ENCODE measurements at regions not wholly inside any gene's neighbourhood (a gene's known extent, or its start where the extent isn't known, plus 50 kb on each side); places are given as distances from the start of the nearest gene placed in this dataset.

DNA sequence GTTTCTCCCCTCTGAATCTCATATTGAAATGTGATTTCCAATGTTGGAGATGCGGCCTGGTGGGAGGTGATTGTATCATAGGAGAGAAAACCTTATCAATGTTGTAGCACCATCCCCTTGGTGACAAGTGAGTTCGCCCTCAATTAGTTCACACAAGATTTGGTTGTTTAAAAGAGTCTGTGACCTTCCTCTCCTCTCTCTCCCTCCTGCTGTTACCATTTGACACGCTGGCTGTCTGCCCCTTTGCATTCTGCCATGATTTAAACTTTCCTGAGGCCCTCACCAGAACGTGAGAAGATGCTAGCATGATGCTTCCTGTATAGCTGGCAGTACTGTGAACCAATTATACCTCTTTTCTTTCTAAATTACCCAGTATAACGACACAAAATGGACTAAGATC lies 730.9 kb upstream of the PRMT6 start:
- no peak for TF ChIP-seq EZH2 (IDR thresholded peaks at IDR 0.05; ENCODE audit: borderline replicate concordance, insufficient read depth, low read depth, low read length, poor library complexity, severe bottlenecking)
- TF ChIP-seq, protein P1, sequence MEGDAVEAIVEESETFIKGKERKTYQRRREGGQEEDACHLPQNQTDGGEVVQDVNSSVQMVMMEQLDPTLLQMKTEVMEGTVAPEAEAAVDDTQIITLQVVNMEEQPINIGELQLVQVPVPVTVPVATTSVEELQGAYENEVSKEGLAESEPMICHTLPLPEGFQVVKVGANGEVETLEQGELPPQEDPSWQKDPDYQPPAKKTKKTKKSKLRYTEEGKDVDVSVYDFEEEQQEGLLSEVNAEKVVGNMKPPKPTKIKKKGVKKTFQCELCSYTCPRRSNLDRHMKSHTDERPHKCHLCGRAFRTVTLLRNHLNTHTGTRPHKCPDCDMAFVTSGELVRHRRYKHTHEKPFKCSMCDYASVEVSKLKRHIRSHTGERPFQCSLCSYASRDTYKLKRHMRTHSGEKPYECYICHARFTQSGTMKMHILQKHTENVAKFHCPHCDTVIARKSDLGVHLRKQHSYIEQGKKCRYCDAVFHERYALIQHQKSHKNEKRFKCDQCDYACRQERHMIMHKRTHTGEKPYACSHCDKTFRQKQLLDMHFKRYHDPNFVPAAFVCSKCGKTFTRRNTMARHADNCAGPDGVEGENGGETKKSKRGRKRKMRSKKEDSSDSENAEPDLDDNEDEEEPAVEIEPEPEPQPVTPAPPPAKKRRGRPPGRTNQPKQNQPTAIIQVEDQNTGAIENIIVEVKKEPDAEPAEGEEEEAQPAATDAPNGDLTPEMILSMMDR (IDR thresholded peaks at IDR 0.05): no peak
- intact Hi-C loops (cut with micrococcal nuclease): no loop called here
- no peak overlapping the region for H3K27ac ChIP-seq (ENCODE audit: low read length in 2 of 2)
- H3K4me3 Mint-ChIP-seq: no peak overlapping the region
- CTCF ChIA-PET: no interaction called here
- ATAC-seq (ENCODE audit: low read depth) (no peak), DNase-seq (no peak)
- peaks cover 1% of the 10 kb centered on the region for H3K9me3 Mint-ChIP-seq (ENCODE audit: insufficient read depth)
- H4K20me1 ChIP-seq (ENCODE audit: control insufficient read depth, insufficient read depth, low read length, poor library complexity, severe bottlenecking): no peaks in the 10 kb centered on the region
- no peak overlapping the region for H3K27ac Mint-ChIP-seq
- no peaks in the 10 kb centered on the region for H3K4me1 ChIP-seq (ENCODE audit: control insufficient read depth in 2 of 2, insufficient read depth in 2 of 2, low read length in 2 of 2)
- H3K4me2 ChIP-seq (replicated peaks; ENCODE audit: low read depth, low read length, poor library complexity, severe bottlenecking): no peak overlapping the region
- no peaks in the 10 kb centered on the region for H3K27me3 ChIP-seq (replicated peaks in 1 of 4; ENCODE audit: control extremely low read depth in 1 of 4, control insufficient read depth in 3 of 4, insufficient read depth in 4 of 4, low read length in 3 of 4)
- H3K36me3 ChIP-seq (replicated peaks in 1 of 2; ENCODE audit: control extremely low read depth in 1 of 2, control insufficient read depth in 1 of 2, extremely low read depth in 1 of 2, insufficient read depth in 2 of 2, low read length in 1 of 2): no peaks in the 10 kb centered on the region
- no peaks in the 10 kb centered on the region for H3K79me2 ChIP-seq (ENCODE audit: control insufficient read depth, insufficient read depth, low read length)
- H3K9ac ChIP-seq (ENCODE audit: low read length): no peak overlapping the region
- no peaks in the 10 kb centered on the region for H3K4me1 Mint-ChIP-seq
- peaks cover 0 to 7% (median 0%) of the 10 kb centered on the region in 3 donors for H3K9me3 ChIP-seq (ENCODE audit: control extremely low read depth in 1 of 3, control insufficient read depth in 2 of 3, insufficient read depth in 1 of 3, low read length in 2 of 3)
- H3K27me3 Mint-ChIP-seq: no peaks in the 10 kb centered on the region
- no peak overlapping the region for H3K4me3 ChIP-seq (ENCODE audit: control extremely low read depth in 1 of 5, extremely low read depth in 1 of 5, insufficient read depth in 1 of 5, low read depth in 2 of 5, low read length in 4 of 5)
- POLR2A ChIA-PET: no interaction called here
- no peak overlapping the region for H2AFZ ChIP-seq (ENCODE audit: insufficient read depth, low read depth, low read length, poor library complexity, severe bottlenecking)
- WGBS (ENCODE audit: insufficient coverage): 20% methylated on average over 1 of the region's 5 CpGs

- Mint-ChIP-seq H3K4me3 (no peak overlapping the region), H3K4me1 (no peaks in the 10 kb centered on the region), H3K9me3 (ENCODE audit: insufficient read depth) (no peaks in the 10 kb centered on the region), H3K27ac (no peak overlapping the region), H3K27me3 (no peaks in the 10 kb centered on the region)
- Histone ChIP-seq H2AFZ (ENCODE audit: insufficient read depth, low read depth, low read length, poor library complexity, severe bottlenecking) (no peak overlapping the region), H3K9ac (ENCODE audit: low read length) (no peak overlapping the region), H3K36me3 (replicated peaks in 1 of 2; ENCODE audit: control extremely low read depth in 1 of 2, control insufficient read depth in 1 of 2, extremely low read depth in 1 of 2, insufficient read depth in 2 of 2, low read length in 1 of 2) (no peaks in the 10 kb centered on the region), H3K9me3 (ENCODE audit: control extremely low read depth in 1 of 3, control insufficient read depth in 2 of 3, insufficient read depth in 1 of 3, low read length in 2 of 3) (peaks cover 0 to 10% (median 0%) of the 10 kb centered on the region in 3 donors), H4K20me1 (ENCODE audit: control insufficient read depth, insufficient read depth, low read length, poor library complexity, severe bottlenecking) (no peaks in the 10 kb centered on the region), H3K27me3 (replicated peaks in 1 of 4; ENCODE audit: control extremely low read depth in 1 of 4, control insufficient read depth in 3 of 4, insufficient read depth in 4 of 4, low read length in 3 of 4) (no peaks in the 10 kb centered on the region), H3K27ac (ENCODE audit: low read length in 2 of 2) (no peak overlapping the region), H3K4me1 (ENCODE audit: control insufficient read depth in 2 of 2, insufficient read depth in 2 of 2, low read length in 2 of 2) (no peaks in the 10 kb centered on the region), H3K4me3 (ENCODE audit: control extremely low read depth in 1 of 5, extremely low read depth in 1 of 5, insufficient read depth in 1 of 5, low read depth in 2 of 5, low read length in 4 of 5) (no peak overlapping the region), H3K79me2 (ENCODE audit: control insufficient read depth, insufficient read depth, low read length) (no peaks in the 10 kb centered on the region), H3K4me2 (replicated peaks; ENCODE audit: low read depth, low read length, poor library complexity, severe bottlenecking) (no peak overlapping the region)
- DNase-seq: no peak
- 31% methylated on average over 2 of the region's 4 CpGs for WGBS (ENCODE audit: insufficient coverage)
- ATAC-seq (ENCODE audit: low read depth): no peak
- intact Hi-C loops (cut with micrococcal nuclease): no loop called here
- ChIA-PET CTCF (no interaction called here), POLR2A (no interaction called here)
- TF ChIP-seq, protein P1 (IDR thresholded peaks at IDR 0.05): no peak
- TF ChIP-seq EZH2 (IDR thresholded peaks at IDR 0.05; ENCODE audit: borderline replicate concordance, insufficient read depth, low read depth, low read length, poor library complexity, severe bottlenecking): no peak
Measured at GRCh38 chr1:106344494-106344893, 712.0 kb upstream of the PRMT6 start.
